GM12874 (cell line): ENCODE measurements at regions not wholly inside any gene's neighbourhood (a gene's known extent, or its start where the extent isn't known, plus 50 kb on each side); places are given as distances from the start of the nearest gene placed in this dataset.

Experiments
- CTCF ChIP-seq: IDR thresholded peaks from 2 replicates; pipeline ENCODE4 v1.5.1; 2011; ENCODE audit warnings: low read depth, mild to moderate bottlenecking, control low read depth, low read length, moderate library complexity; ENCODE audit not compliant: insufficient read depth

GRCh38 chr6:14499309-14499708 lies 381.7 kb downstream of the CD83 start:
- no peak for TF ChIP-seq CTCF

GRCh38 chr6:14499841-14500240 lies 382.3 kb downstream of the CD83 start:
- no peak for TF ChIP-seq CTCF

- TF ChIP-seq CTCF, result no peak
Measured at GRCh38 chr6:14500809-14501208, 383.2 kb downstream of the CD83 start.

GRCh38 chr6:14501240-14501639 lies 383.7 kb downstream of the CD83 start:
- TF ChIP-seq CTCF, result no peak

GRCh38 chr6:14501914-14502313 lies 384.3 kb downstream of the CD83 start:
- TF ChIP-seq CTCF, result no peak

GRCh38 chr6:14502551-14502950 lies 385.0 kb downstream of the CD83 start:
- no peak for TF ChIP-seq CTCF

- TF ChIP-seq CTCF, result no peak
Measured at GRCh38 chr6:14505401-14505800, 387.8 kb downstream of the CD83 start.
